ENCODE measurements at regions not wholly inside any gene's neighbourhood (a gene's known extent, or its start where the extent isn't known, plus 50 kb on each side); places are given as distances from the start of the nearest gene placed in this dataset.
"Not testable (repeated sequence)": the region's sequence is repeated elsewhere in the genome, so short reads cannot be mapped to it uniquely, and the experiment has no call there.

- no peak overlapping the region for H3K4me3 ChIP-seq (ENCODE audit: low read depth, low read length)
- TF ChIP-seq CTCF (IDR thresholded peaks at IDR 0.05; ENCODE audit: insufficient read depth, low read depth, low read length, missing control alignments): no peak
- DNase-seq (ENCODE audit: low read depth): no peak
Measured at GRCh38 chrX:54615109-54615508, 85.1 kb downstream of the GNL3L start.

- no peak for DNase-seq (ENCODE audit: low read depth)
- TF ChIP-seq CTCF (IDR thresholded peaks at IDR 0.05; ENCODE audit: insufficient read depth, low read depth, low read length, missing control alignments): no peak
- H3K4me3 ChIP-seq (ENCODE audit: low read depth, low read length): no peak overlapping the region
Measured at GRCh38 chrX:54633641-54634040, 103.6 kb downstream of the GNL3L start.

GRCh38 chrX:54639018-54639345 lies 109.0 kb downstream of the GNL3L start:
- no peak for TF ChIP-seq CTCF (IDR thresholded peaks at IDR 0.05; ENCODE audit: insufficient read depth, low read depth, low read length, missing control alignments)
- DNase-seq (ENCODE audit: low read depth): no peak
- H3K4me3 ChIP-seq (ENCODE audit: low read depth, low read length): peak overlapping the region; percentile 69

GRCh38 chrX:54639346-54640102 lies 109.5 kb downstream of the GNL3L start:
- DNase-seq (ENCODE audit: low read depth): peak; percentile 96
- H3K4me3 ChIP-seq (ENCODE audit: low read depth, low read length): peak overlapping the region; percentile 69
- TF ChIP-seq CTCF (IDR thresholded peaks at IDR 0.05; ENCODE audit: insufficient read depth, low read depth, low read length, missing control alignments): peak; percentile 62

- no peak for TF ChIP-seq CTCF (IDR thresholded peaks at IDR 0.05; ENCODE audit: insufficient read depth, low read depth, low read length, missing control alignments)
- DNase-seq (ENCODE audit: low read depth): no peak
- peak overlapping the region; percentile 69 for H3K4me3 ChIP-seq (ENCODE audit: low read depth, low read length)
Measured at GRCh38 chrX:54640103-54640690, 110.2 kb downstream of the GNL3L start.

- DNase-seq (ENCODE audit: low read depth): peak; percentile 0
- TF ChIP-seq CTCF (IDR thresholded peaks at IDR 0.05; ENCODE audit: insufficient read depth, low read depth, low read length, missing control alignments): no peak
- H3K4me3 ChIP-seq (ENCODE audit: low read depth, low read length): no peak overlapping the region
Measured at GRCh38 chrX:54640736-54641135, 110.7 kb downstream of the GNL3L start.

- TF ChIP-seq CTCF (IDR thresholded peaks at IDR 0.05; ENCODE audit: insufficient read depth, low read depth, low read length, missing control alignments): no peak
- H3K4me3 ChIP-seq (ENCODE audit: low read depth, low read length): no peak overlapping the region
- DNase-seq (ENCODE audit: low read depth): no peak
Measured at GRCh38 chrX:54641530-54641929, 111.5 kb downstream of the GNL3L start.

- DNase-seq (ENCODE audit: low read depth); H3K4me3 ChIP-seq (ENCODE audit: low read depth, low read length): not testable (repeated sequence)
Measured at GRCh38 chrX:54647607-54648006, 117.6 kb downstream of the GNL3L start.

Data from GM12865 (cell line).